Ovary (tissue), 7 donors: ENCODE measurements at regions not wholly inside any gene's neighbourhood (a gene's known extent, or its start where the extent isn't known, plus 50 kb on each side); places are given as distances from the start of the nearest gene placed in this dataset.

Source experiments
- DNase-seq, 5 donors: peaks; one replicate each; pipeline ENCODE4 v3.0.0-alpha.2; 2019 to 2020
- H3K27ac ChIP-seq, 2 donors: fragments of 200-600 bp; one replicate each; pipeline versions ENCODE4 v1.5.1 to v1.8.0; 2019 to 2022
- H3K27me3 ChIP-seq: fragments of 200-600 bp; one replicate; pipeline ENCODE4 v1.8.0; 2022
- H3K36me3 ChIP-seq: fragments of 200-600 bp; sonication (generic); one replicate; pipeline ENCODE4 v1.5.1; 2019
- H3K4me1 ChIP-seq: one replicate; pipeline ENCODE4 v1.8.1; 2013; ENCODE audit warnings: mild to moderate bottlenecking, moderate library complexity; ENCODE audit not compliant: insufficient read depth
- H3K4me3 ChIP-seq: fragments of 200-600 bp; sonication (generic); one replicate; pipeline ENCODE4 v1.5.1; 2017
- H3K9me3 ChIP-seq, 2 donors: fragments of 200-600 bp in 1 of 2; sonication (generic) in 1 of 2; one replicate each; pipeline versions ENCODE4 v1.5.1 to v1.8.1; 2013 to 2019; ENCODE audit warnings: mild to moderate bottlenecking in 1 of 2, moderate library complexity in 1 of 2
- EP300 ChIP-seq: sonication (generic); formaldehyde crosslinking; IDR thresholded peaks from one replicate; pipeline ENCODE4 v1.6.1; 2017; ENCODE audit warnings: antibody characterized with exemption
- POLR2A ChIP-seq: fragments of 450-650 bp; IDR thresholded peaks from one replicate; pipeline ENCODE4 v1.6.1; 2017; ENCODE audit warnings: antibody characterized with exemption, mild to moderate bottlenecking, moderate library complexity
- WGBS, 3 donors: extraction: QIAGEN DNeasy Blood & Tissue Kit in 1 of 3; methylation state at CpG; one replicate each; pipeline versions ENCODE4 v1.1.5 to v1.1.7; 2013 to 2017; 5-methylcytosine and 5-hydroxymethylcytosine counted together
- intact Hi-C, 4 donors: fragments of 100-400 bp; cut with DNase I; formaldehyde crosslinking; loops; one replicate each; pipeline versions ENCODE4 v1.11.0 to v1.15.1; 2022 to 2023
- TF ChIP-seq, protein P1 (sequence below), 3 donors: fragments of 450-650 bp in 2 of 3; fragments of 200-600 bp in 1 of 3; IDR thresholded peaks; one replicate each; pipeline versions ENCODE4 v1.5.1 to v1.8.0; 2016 to 2022; ENCODE audit warnings: antibody characterized with exemption in 3 of 3, mild to moderate bottlenecking in 1 of 3
- donor health status: DM: no; HTN: no; CAD: no; lungs with moderate emphysema.
- donor health status: DM: no; HTN: no; CAD: no.
- donor health status: Bipolar disorder and iron deficiency.
- donor health status: DM: no; HTN: no; CAD: no.
- donor health status: DM: yes; HTN: yes; CAD: no.

DNA sequence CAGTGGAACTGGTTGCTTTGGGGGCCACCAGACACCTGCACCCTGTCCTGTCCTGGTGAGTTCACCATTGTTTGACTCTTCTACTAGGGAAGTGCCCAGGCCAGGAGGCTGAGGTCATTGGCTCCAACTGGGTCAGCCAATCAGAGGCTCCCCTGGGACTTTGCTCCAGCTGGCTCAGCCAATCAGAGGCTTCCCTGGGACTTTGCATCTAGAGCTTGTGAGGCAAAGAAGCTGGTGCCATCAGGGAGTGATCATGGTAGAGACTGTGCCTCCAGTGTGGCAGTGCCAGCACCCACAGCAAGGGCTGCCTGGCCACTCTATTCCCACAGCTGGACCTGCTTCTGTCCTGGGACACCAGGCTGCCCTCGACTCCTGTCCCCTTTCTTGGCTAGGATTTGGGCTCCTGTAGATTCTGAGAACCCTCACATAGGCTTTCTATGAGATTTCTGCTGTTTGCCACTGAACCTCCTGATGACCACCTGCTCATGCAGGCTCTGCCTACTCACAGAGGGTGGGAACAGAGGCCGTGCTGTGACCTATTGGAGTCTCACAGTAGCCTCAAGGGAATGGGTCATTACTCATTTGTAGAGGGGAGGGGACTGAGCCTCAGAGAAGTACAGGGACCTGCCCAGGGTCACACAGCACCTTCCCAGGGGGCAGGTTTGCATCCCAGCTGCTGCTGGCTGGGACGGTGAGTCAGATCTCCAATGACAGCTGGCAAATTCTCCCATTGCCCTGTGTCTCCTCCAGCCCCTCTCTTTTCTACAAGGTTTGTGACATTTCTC lies 59.2 kb upstream of the SHISAL1 start:
- TF ChIP-seq POLR2A (no peak), EP300 (no peak)
- TF ChIP-seq, protein P1, sequence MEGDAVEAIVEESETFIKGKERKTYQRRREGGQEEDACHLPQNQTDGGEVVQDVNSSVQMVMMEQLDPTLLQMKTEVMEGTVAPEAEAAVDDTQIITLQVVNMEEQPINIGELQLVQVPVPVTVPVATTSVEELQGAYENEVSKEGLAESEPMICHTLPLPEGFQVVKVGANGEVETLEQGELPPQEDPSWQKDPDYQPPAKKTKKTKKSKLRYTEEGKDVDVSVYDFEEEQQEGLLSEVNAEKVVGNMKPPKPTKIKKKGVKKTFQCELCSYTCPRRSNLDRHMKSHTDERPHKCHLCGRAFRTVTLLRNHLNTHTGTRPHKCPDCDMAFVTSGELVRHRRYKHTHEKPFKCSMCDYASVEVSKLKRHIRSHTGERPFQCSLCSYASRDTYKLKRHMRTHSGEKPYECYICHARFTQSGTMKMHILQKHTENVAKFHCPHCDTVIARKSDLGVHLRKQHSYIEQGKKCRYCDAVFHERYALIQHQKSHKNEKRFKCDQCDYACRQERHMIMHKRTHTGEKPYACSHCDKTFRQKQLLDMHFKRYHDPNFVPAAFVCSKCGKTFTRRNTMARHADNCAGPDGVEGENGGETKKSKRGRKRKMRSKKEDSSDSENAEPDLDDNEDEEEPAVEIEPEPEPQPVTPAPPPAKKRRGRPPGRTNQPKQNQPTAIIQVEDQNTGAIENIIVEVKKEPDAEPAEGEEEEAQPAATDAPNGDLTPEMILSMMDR (IDR thresholded peaks at IDR 0.05), result no peak
- WGBS, 3 donors, result 87 to 91% (median 91%) methylated on average over 3 of the region's 3 CpGs
- no peaks in the 10 kb centered on the region for H3K27me3 ChIP-seq
- no peak overlapping the region for H3K27ac ChIP-seq
- DNase-seq, result peak in 3 of 5 donors; percentile 6 to 13 (median 10)
- no peaks in the 10 kb centered on the region for H3K4me1 ChIP-seq
- H3K9me3 ChIP-seq, result peaks cover 0 to 4% of the 10 kb centered on the region in 2 donors
- no peak overlapping the region for H3K4me3 ChIP-seq
- intact Hi-C loops, result no loop called here
- no peaks in the 10 kb centered on the region for H3K36me3 ChIP-seq

DNA sequence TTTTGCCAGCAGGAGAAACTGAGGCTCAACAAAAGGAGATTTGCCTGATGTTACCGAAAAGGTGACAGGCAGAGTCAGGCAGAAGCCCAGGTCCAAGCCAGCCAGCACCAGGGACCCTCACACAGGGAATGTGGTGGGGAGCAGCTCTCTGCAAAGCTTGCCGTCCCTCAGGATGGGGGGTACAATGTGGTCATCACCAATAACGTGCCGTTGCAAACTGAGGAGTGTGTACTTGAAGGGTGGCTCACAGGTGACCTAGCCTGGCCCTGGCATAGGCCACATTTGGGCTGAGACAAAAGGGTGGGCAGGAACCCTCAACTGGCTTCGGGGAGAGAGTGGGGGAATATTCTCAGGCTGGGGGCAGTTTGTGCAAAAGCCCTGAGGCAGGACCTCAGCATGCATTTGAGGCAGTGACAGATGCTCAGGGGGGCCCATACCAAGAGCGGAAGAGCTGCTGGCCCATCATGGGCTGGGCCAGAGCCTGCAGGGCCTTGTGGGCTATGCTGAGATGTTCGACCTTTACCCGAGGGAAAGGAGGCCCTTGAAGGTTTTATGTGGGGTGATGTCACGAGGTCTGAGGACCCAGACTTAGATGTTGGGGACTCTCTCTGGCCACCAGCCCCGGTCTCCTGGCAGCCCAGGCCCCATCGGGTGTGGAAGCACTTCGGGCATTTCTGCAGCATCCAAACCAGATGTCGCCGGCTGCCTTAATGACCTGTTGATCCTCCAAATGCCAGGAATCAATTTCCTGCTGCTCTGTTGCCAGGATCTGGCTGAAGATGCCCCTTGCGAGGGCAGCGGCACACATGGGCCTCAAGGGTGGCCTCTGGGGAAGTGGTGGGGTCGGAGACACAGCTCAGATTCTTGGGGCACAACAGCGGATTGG lies 57.4 kb upstream of the SHISAL1 start:
- peak in 3 of 5 donors; percentile 8 to 17 (median 9) for DNase-seq
- Histone ChIP-seq H3K4me3 (no peak overlapping the region), H3K27ac (no peak overlapping the region), H3K36me3 (no peaks in the 10 kb centered on the region), H3K27me3 (no peaks in the 10 kb centered on the region), H3K4me1 (peaks cover 2% of the 10 kb centered on the region), H3K9me3 (no peaks in the 10 kb centered on the region)
- 76 to 90% (median 82%) methylated on average over 18 of the region's 18 CpGs for WGBS, 3 donors
- TF ChIP-seq POLR2A, result no peak
- TF ChIP-seq, protein P1 (IDR thresholded peaks at IDR 0.05), result no peak
- intact Hi-C loops, result no loop called here

DNA sequence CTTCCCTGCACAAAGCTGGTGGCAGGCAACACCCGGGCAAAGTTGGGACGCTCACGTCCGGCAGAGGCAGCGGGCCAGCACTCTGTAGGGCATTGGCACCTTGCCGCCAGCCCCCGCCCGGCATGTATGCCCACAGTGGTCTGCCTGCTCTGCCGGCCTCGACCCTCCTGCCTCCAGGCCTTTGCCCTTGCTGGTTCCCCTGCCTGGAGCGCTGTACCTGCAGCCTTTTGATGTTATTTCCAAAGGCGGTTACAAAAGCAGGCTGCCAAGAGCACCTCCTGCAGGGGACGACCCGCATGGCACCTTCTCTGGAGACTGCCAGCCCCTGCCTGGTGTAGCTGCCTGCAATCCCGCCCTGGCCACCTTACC lies 56.5 kb upstream of the SHISAL1 start:
- Histone ChIP-seq H3K9me3 (no peaks in the 10 kb centered on the region), H3K27me3 (no peaks in the 10 kb centered on the region), H3K4me1 (peaks cover 2% of the 10 kb centered on the region), H3K4me3 (no peak overlapping the region), H3K27ac (no peak overlapping the region), H3K36me3 (no peaks in the 10 kb centered on the region)
- TF ChIP-seq EP300 (no peak), POLR2A (no peak)
- TF ChIP-seq, protein P1 (IDR thresholded peaks at IDR 0.05), result no peak
- peak in 3 of 5 donors; percentile 6 to 33 (median 15) for DNase-seq
- 84 to 96% (median 95%) methylated on average over 15 of the region's 15 CpGs for WGBS, 3 donors
- intact Hi-C loops, result no loop called here

DNA sequence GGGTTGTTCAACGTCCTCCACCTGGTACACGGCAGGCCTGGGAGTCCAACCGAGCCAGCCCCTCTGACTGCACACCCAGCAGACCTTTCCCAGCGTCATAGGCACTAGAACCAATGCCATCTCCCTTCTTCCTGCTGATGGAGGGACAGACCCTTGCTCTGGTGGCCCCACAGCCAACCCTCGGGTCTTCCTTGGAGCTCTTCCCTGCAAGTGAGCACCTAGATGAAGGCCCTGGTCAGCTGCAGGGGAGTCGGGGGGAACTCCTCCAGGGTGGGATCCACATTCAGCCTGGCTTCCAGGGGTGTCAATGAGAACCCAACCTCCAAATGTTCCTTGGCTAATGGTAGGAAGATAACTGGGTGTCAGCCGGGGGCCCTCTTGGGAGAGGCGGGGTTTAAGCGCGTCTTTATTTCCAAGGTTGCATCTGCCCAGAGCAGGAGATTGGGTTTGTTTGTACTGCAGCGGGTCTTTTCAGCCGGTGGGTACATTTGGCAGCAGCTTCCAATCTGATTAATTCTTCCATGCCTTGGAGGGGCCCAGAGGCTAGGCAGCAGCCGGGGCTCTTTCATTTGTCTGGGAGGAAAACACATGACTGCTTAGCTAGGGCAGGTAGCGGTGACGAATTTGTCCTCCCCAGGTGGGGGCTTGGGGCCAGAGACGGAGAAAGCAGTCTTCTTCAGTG lies 56.0 kb upstream of the SHISAL1 start:
- peak in 3 of 5 donors; percentile 7 to 26 (median 11) for DNase-seq
- WGBS, 3 donors, result 82 to 90% (median 86%) methylated on average over 16 of the region's 16 CpGs

More for the DNA sequence above, 56.0 kb upstream of the SHISAL1 start:
- intact Hi-C loops, result no loop called here
- H3K4me3 ChIP-seq, result no peak overlapping the region
- no peak overlapping the region for H3K27ac ChIP-seq
- no peaks in the 10 kb centered on the region for H3K27me3 ChIP-seq
- no peaks in the 10 kb centered on the region for H3K36me3 ChIP-seq
- H3K4me1 ChIP-seq, result peaks cover 4% of the 10 kb centered on the region
- TF ChIP-seq, protein P1 (IDR thresholded peaks at IDR 0.05), result no peak
- TF ChIP-seq POLR2A (no peak), EP300 (no peak)
- no peaks in the 10 kb centered on the region for H3K9me3 ChIP-seq
